ENCODE measurements at regions not wholly inside any gene's neighbourhood (a gene's known extent, or its start where the extent isn't known, plus 50 kb on each side); places are given as distances from the start of the nearest gene placed in this dataset.

GRCh38 chrY:21039811-21040210 is 283.9 kb downstream of the RPS4Y2 start:
- no peak for TF ChIP-seq CTCF (IDR thresholded peaks at IDR 0.05)
- no peak for TF ChIP-seq POLR2A (IDR thresholded peaks at IDR 0.05)

Measured in prostate gland (tissue), 2 donors.